ENCODE measurements at regions not wholly inside any gene's neighbourhood (a gene's known extent, or its start where the extent isn't known, plus 50 kb on each side); places are given as distances from the start of the nearest gene placed in this dataset.

DNA sequence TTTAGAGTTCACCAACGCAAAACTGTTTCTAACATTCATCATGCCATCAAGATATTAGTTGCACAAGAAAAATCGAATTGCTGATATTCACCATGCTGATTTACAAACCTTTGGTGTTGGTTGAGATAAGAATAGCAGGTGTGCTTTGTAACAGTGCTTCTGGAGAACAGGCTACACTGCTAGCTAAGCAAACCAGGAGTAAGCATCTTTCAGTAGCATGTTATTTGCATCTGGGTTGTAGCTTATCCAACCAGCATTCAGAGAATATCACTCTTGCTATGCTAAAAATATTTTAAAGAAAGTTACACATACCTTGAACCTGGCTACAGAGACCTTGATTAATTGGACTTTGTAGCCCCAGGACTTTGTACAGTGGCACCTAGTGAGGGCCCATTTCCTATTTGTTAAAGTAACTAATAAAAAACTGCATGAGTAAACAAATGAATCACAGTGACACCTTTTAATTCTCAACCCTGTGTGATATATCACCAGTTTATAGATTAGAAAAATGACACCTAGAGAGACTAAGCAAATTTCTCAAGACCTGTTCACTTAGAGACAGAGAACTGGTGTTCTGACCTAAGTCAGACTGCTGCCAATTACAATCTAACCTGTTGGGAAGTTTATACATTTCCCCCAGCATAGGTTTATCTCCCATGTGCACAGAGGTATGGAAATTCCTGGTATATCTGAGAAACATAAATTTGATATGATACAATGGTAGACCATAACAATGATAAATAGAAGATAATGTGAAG, 435.5 kb upstream of the TGFBR2 start:
- DNase-seq: no peak

DNA sequence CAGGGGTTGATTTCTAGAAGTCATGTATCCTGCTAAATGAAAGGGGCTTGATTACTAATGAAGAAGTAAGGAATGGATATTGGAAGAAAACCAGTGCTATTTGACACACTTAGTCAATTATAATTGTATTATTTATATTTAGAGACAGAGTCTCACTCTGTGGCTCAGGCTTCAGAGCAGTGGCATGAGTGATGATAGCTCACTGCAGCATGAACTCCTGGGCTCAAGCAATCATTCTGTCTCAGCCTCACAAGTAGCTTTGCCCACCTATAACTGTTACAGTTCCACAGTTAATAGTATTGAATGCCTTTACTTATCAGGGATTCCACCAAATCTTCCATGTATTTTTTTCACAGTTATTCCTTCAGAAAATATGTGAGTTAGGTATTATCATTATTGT, 432.0 kb upstream of the TGFBR2 start:
- DNase-seq: no peak

- DNase-seq: no peak
These were observed 425.9 kb upstream of the TGFBR2 start for GRCh38 chr3:30180310-30181177.

DNA sequence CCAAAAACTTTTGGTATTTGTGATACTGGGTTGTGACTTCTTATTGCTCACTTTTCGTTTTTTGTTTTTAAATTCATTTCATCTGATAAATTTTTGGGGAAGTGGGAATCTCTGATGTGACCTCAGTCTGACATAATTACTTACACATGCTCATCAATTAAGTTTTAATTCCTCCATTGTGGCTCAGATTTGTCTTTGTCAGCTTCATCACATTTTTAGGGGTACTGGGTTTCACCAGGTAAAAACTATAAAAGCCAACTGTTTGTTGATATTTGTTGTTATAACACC, 425.3 kb upstream of the TGFBR2 start:
- no peak for DNase-seq

- no peak for DNase-seq
These were observed 424.8 kb upstream of the TGFBR2 start for GRCh38 chr3:30181581-30181980.

DNA sequence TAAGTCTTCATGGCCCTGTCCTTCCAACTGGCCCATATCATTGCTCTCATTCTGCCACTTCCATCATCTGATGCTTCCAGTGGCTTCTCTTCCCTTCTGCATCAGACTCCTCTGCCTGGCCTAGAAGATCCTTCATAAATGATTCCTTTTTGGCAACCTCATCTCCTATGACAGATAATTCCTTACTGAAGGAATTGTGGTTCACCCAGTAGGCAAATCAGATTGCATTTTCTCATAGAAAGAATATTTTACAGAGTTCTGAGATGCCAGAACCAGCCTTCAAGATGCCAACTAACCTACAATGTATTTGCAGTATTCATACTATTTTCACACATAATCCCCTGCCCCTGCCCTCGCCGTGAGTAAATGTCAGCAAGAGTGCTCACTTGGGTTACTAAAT, 423.0 kb upstream of the TGFBR2 start:
- DNase-seq: no peak

DNA sequence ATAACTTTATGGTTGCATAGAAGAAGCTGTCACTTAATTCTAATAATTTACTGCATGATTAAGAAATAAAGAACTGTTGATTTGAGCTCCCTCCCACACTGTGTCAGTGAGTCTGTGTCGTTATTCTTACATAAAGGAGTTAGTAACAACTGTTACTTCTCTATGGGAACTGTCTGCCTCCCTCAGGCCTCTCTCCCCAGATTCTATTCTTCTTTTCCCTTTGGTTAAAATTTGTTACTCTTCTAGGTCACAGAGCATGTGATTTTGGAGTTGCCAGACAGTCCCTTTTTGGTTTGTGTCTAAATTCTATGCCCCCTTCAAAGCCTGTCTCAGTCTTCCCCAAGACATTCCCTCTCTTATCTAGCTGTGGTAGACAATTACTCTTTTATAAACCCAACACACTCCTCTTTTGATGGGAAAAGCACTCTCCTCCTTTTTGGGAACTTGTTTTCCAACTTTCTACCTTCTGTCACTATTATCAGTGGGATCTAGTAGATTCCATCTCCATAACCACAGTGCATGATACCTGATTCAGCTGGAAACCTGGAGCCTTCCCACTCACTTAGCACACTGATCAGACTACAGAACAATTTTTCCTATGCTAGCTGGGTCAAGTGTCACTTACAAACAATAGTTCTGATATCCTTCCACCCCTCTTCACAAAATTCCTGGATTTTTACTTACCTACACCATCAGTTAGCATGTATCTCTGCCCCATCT, 422.1 kb upstream of the TGFBR2 start:
- no peak for DNase-seq

DNA sequence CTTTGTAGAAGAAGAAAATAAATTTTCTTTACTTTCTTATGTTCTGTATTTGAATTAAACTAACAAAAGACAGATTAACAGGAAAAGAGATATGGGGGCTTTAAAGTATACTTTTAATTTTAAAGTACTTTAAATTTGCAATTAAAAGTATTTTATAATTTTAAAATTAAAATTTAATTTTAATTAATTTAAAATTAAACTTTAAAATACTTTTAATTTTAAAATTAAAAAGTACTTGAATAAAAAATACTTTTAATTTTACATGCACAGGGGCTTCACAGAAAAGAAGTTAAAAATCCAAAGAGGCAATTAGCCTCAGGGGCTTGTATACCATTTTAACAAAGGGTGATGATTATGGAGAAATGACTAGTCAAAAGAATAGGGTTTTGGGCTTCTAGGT, 420.5 kb upstream of the TGFBR2 start:
- DNase-seq: no peak

DNA sequence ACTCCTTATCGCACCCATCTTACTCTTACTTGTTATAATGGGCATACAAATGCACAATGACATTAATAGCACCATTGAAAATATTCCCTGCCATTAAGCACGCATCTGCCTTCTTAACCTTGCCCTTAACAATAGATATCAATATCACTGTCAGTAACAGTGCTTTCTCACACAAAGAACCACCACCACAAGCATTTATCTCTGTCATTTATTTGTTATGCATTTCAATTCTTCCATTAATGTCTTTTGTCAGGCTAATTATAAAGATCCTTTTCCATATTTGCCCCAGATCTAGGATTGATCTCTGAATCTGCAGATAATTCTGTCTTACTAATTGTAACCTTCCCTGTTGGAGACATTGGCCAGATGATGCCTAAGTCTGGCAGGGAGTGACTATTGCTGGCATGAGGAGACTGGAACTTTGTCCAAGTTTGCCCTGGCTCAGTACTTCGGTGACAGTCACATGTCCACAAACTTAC, 419.6 kb upstream of the TGFBR2 start:
- DNase-seq: no peak

DNA sequence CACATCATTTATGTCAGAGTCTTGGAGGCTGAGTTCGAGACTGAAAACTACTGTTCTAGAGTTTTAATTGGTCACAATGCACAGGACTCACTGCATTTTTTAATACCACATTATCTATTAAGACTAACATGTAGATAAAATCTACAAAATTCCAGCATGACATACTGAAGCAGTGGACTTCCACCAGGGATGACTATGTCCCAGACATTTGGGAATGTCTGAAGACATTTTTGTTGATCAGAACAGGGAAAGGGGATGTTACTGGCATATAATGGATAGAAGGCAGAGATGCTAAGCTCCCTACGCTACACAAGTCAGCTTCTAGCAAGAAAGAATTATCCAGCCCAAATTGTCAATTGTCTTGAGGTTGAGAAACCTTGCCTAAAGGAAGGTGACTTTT, 419.0 kb upstream of the TGFBR2 start:
- DNase-seq: no peak

- DNase-seq: peak; percentile 93 to 94
These were observed 417.7 kb upstream of the TGFBR2 start for GRCh38 chr3:30188713-30189112.

GRCh38 chr3:30189900-30190299, 416.5 kb upstream of the TGFBR2 start:
- DNase-seq: no peak

GRCh38 chr3:30193625-30194044, 412.8 kb upstream of the TGFBR2 start:
- peak; percentile 35 to 42 for DNase-seq

GRCh38 chr3:30195352-30195751, 411.0 kb upstream of the TGFBR2 start:
- no peak for DNase-seq

DNA sequence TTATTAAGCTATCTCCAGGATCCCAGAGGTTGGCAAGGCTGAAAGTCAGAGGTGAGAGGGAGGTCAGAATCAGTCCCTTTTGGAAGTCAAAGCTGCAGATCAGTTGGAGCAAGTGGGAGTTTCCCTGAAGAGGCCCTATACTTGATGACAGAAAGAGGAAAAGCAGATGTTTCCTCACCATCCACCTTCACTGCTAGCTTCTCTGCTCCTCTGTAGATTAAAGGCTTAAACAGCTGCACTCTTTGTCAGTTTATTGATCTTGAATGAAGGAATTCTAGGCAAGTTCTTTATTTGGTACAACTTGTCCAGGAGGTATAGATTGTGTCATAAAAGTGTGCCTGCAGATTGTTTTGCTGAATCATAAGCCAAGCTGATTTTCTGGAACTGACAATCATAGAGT, 408.2 kb upstream of the TGFBR2 start:
- DNase-seq: no peak

DNA sequence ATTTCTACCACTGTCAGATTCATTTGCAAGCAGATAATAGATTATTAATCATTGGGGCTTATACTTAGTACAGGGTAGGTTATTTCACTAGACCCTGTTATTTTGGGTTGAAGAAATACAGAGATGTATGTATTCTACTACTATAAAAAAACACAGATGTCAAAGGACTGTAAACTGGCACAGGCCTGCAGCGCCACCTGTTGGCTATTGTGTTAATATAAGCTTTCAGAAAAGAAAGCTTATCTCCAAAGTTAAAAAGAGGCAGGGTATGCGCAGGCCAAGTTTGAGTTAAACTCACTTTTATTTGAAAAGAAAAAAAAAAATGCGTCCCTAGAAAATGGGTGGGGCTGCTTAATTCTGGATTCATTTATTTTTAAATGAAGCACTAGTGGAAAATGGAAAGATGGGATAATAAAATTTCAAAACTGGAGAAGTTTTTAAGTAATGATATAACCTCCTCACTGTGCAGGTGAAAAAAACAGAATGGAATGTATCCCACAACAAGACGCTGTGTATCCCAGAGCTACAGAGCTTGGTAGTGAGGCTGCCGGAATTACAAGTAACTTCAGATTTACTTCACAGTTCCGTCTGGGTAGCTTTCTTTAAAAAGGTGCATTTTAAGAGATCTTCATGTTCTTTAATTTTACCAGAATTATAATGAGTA, 407.2 kb upstream of the TGFBR2 start:
- peak; percentile 37 to 44 for DNase-seq

DNA sequence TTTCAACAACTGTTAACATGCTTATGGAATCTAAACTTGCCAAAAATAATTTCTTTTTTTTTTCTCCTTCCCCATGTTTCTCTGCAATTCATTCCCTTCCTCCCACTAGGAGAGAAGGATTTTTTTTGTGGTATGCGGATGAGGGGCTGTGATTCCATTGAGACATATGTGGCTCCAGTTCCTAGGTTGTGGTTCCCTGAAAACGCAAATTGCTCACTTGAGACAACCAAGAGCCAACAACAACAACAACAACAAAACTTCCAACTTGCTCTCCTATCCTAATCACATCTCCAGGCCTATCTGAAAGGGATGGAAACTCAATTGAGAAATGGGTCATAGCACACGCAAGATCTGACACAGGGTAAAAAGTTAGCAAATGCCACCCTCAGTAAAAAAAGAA, 406.5 kb upstream of the TGFBR2 start:
- no peak for DNase-seq

GRCh38 chr3:30201715-30202114, 404.7 kb upstream of the TGFBR2 start:
- no peak for DNase-seq

- DNase-seq: no peak
These were observed 403.1 kb upstream of the TGFBR2 start for GRCh38 chr3:30203301-30203700.

GRCh38 chr3:30204126-30204525, 402.3 kb upstream of the TGFBR2 start:
- DNase-seq: no peak

DNA sequence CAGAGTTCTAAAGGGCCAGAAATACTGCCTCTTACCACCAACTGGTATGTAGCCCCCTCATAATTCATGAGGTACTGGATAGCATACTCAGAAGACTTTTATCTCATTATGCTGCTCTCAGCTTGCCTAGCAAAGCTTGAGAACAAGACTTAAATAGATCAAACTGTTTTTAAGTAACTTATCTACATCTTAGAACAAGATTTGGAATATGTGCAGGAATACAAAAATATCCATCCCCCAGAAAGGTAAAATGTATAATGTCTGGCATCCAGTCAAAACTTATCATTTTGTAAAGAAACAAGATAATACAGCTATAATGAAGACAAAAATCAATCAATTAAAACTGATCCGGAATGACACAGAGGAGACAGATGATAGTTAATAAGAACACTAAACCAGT, 400.4 kb upstream of the TGFBR2 start:
- DNase-seq: no peak

GRCh38 chr3:30221619-30222018, 384.8 kb upstream of the TGFBR2 start:
- DNase-seq: no peak

GRCh38 chr3:30222441-30222840, 384.0 kb upstream of the TGFBR2 start:
- DNase-seq: no peak

All from SHP77 (cell line).